22Rv1 (cell line): ENCODE measurements at regions not wholly inside any gene's neighbourhood (a gene's known extent, or its start where the extent isn't known, plus 50 kb on each side); places are given as distances from the start of the nearest gene placed in this dataset.

ENCODE experiments used
- H3K27ac ChIP-seq: fragments of 450-650 bp; 2 replicates; pipeline ENCODE4 v1.5.1; 2017
- CTCF ChIP-seq: fragments of 450-650 bp; IDR thresholded peaks from 2 replicates; pipeline ENCODE4 v1.5.1; 2017; ENCODE audit warnings: mild to moderate bottlenecking
- ZFX ChIP-seq: fragments of 450-650 bp; IDR thresholded peaks from 2 replicates; pipeline ENCODE4 v1.6.1; 2017; ENCODE audit warnings: antibody characterized with exemption, borderline replicate concordance

- TF ChIP-seq ZFX (no peak), CTCF (no peak)
- no peak overlapping the region for H3K27ac ChIP-seq
Observed at GRCh38 chr11:90329043-90329442, 106.2 kb upstream of the CHORDC1 start.

- H3K27ac ChIP-seq = no peak overlapping the region
- TF ChIP-seq ZFX = no peak
- no peak for TF ChIP-seq CTCF
Observed at GRCh38 chr11:90326647-90327046, 103.8 kb upstream of the CHORDC1 start.

- H3K27ac ChIP-seq = no peak overlapping the region
- TF ChIP-seq ZFX (no peak), CTCF (no peak)
Observed at GRCh38 chr11:90323289-90323688, 100.4 kb upstream of the CHORDC1 start.

GRCh38 chr11:90321018-90321417, 98.2 kb upstream of the CHORDC1 start:
- no peak for TF ChIP-seq CTCF
- H3K27ac ChIP-seq = no peak overlapping the region

GRCh38 chr11:90318651-90319050, 95.8 kb upstream of the CHORDC1 start:
- no peak for TF ChIP-seq CTCF
- TF ChIP-seq ZFX = no peak
- no peak overlapping the region for H3K27ac ChIP-seq

GRCh38 chr11:90310210-90310609, 87.4 kb upstream of the CHORDC1 start:
- no peak for TF ChIP-seq ZFX
- TF ChIP-seq CTCF = no peak
- H3K27ac ChIP-seq = no peak overlapping the region

- TF ChIP-seq ZFX (no peak), CTCF (no peak)
- H3K27ac ChIP-seq = no peak overlapping the region
Observed at GRCh38 chr11:90309693-90310092, 86.8 kb upstream of the CHORDC1 start.
